ENCODE measurements at regions not wholly inside any gene's neighbourhood (a gene's known extent, or its start where the extent isn't known, plus 50 kb on each side); places are given as distances from the start of the nearest gene placed in this dataset.

DNA sequence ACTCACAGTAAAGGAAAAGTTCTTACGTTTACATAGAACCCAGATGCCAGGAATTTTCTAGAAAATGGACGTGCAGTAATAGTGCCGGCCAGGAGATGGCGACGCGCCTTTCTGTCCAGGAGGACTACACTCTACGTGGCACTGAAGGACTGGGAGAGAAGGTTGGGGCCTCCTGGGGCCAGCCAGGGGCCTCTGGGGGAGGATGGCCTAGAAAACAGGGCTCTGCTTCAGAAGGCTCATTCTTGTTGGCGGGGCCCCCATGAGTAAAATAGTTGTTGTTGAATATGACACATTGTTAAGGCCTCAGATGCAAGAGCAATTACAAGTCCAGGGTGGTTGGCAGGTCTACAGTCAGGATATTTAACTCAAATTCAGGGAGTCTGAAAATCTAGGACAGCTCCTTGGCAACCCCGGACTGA, 120.1 kb upstream of the MAX start (continued):
- TF ChIP-seq, protein P1, sequence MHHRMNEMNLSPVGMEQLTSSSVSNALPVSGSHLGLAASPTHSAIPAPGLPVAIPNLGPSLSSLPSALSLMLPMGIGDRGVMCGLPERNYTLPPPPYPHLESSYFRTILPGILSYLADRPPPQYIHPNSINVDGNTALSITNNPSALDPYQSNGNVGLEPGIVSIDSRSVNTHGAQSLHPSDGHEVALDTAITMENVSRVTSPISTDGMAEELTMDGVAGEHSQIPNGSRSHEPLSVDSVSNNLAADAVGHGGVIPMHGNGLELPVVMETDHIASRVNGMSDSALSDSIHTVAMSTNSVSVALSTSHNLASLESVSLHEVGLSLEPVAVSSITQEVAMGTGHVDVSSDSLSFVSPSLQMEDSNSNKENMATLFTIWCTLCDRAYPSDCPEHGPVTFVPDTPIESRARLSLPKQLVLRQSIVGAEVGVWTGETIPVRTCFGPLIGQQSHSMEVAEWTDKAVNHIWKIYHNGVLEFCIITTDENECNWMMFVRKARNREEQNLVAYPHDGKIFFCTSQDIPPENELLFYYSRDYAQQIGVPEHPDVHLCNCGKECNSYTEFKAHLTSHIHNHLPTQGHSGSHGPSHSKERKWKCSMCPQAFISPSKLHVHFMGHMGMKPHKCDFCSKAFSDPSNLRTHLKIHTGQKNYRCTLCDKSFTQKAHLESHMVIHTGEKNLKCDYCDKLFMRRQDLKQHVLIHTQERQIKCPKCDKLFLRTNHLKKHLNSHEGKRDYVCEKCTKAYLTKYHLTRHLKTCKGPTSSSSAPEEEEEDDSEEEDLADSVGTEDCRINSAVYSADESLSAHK (CRISPR knock-in tag; IDR thresholded peaks at IDR 0.05; ENCODE audit: borderline replicate concordance) = peak; percentile 40; the same call in 1 of the 2 replicates
- TF ChIP-seq TBX2 (CRISPR knock-in tag; IDR thresholded peaks at IDR 0.05; ENCODE audit: borderline replicate concordance) (0 out of 2 replicates have a peak, but pooled peaks have one; percentile 19), TP53 (CRISPR knock-in tag; conservative IDR thresholded peaks at IDR 0.05) (0 out of 2 replicates have a peak, but pooled peaks have one; percentile 25), ZFY (CRISPR knock-in tag; IDR thresholded peaks at IDR 0.05) (0 out of 2 replicates have a peak, but pooled peaks have one; percentile 29), MXD4 (CRISPR knock-in tag; IDR thresholded peaks at IDR 0.05) (0 out of 2 replicates have a peak, but pooled peaks have one; percentile 42), HOXA3 (CRISPR knock-in tag; IDR thresholded peaks at IDR 0.05) (0 out of 2 replicates have a peak, but pooled peaks have one; percentile 38), SMC3 (IDR thresholded peaks at IDR 0.05; ENCODE audit: low read length) (peak; percentile 88), CBX5 (CRISPR knock-in tag; IDR thresholded peaks at IDR 0.05; ENCODE audit: borderline replicate concordance) (no peak), TEAD2 (CRISPR knock-in tag; IDR thresholded peaks at IDR 0.05) (no peak), ZNF644 (CRISPR knock-in tag; IDR thresholded peaks at IDR 0.05; ENCODE audit: low read depth) (peak; percentile 31; the same call in 1 of the 2 replicates), RAD21 (CRISPR knock-in tag; IDR thresholded peaks at IDR 0.05) (peak; percentile 81), ISL2 (CRISPR knock-in tag; IDR thresholded peaks at IDR 0.05) (peak; percentile 41; the same call in 1 of the 2 replicates), ZNF780A (CRISPR knock-in tag; IDR thresholded peaks at IDR 0.05) (0 out of 2 replicates have a peak, but pooled peaks have one; percentile 56), KAT8 (CRISPR knock-in tag; IDR thresholded peaks at IDR 0.05) (peak; percentile 42; the same call in 1 of the 2 replicates), SOX13 (IDR thresholded peaks at IDR 0.05) (no peak), SOX13 (CRISPR knock-in tag; conservative IDR thresholded peaks at IDR 0.05 in 1 of 2, IDR thresholded peaks at IDR 0.05 in 1 of 2) (peak in 1 of 2 experiments; percentile 27; a peak in 1 of 4 replicates), TEAD3 (CRISPR knock-in tag; optimal IDR thresholded peaks at IDR 0.05; ENCODE audit: borderline replicate concordance) (peak; percentile 47), ZNF263 (CRISPR knock-in tag; IDR thresholded peaks at IDR 0.05) (peak; percentile 54)
- TF ChIP-seq, protein P2, sequence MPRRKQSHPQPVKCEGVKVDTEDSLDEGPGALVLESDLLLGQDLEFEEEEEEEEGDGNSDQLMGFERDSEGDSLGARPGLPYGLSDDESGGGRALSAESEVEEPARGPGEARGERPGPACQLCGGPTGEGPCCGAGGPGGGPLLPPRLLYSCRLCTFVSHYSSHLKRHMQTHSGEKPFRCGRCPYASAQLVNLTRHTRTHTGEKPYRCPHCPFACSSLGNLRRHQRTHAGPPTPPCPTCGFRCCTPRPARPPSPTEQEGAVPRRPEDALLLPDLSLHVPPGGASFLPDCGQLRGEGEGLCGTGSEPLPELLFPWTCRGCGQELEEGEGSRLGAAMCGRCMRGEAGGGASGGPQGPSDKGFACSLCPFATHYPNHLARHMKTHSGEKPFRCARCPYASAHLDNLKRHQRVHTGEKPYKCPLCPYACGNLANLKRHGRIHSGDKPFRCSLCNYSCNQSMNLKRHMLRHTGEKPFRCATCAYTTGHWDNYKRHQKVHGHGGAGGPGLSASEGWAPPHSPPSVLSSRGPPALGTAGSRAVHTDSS (CRISPR knock-in tag; conservative IDR thresholded peaks at IDR 0.05) = 0 out of 2 replicates have a peak, but pooled peaks have one; percentile 27
- TF ChIP-seq, protein P3, sequence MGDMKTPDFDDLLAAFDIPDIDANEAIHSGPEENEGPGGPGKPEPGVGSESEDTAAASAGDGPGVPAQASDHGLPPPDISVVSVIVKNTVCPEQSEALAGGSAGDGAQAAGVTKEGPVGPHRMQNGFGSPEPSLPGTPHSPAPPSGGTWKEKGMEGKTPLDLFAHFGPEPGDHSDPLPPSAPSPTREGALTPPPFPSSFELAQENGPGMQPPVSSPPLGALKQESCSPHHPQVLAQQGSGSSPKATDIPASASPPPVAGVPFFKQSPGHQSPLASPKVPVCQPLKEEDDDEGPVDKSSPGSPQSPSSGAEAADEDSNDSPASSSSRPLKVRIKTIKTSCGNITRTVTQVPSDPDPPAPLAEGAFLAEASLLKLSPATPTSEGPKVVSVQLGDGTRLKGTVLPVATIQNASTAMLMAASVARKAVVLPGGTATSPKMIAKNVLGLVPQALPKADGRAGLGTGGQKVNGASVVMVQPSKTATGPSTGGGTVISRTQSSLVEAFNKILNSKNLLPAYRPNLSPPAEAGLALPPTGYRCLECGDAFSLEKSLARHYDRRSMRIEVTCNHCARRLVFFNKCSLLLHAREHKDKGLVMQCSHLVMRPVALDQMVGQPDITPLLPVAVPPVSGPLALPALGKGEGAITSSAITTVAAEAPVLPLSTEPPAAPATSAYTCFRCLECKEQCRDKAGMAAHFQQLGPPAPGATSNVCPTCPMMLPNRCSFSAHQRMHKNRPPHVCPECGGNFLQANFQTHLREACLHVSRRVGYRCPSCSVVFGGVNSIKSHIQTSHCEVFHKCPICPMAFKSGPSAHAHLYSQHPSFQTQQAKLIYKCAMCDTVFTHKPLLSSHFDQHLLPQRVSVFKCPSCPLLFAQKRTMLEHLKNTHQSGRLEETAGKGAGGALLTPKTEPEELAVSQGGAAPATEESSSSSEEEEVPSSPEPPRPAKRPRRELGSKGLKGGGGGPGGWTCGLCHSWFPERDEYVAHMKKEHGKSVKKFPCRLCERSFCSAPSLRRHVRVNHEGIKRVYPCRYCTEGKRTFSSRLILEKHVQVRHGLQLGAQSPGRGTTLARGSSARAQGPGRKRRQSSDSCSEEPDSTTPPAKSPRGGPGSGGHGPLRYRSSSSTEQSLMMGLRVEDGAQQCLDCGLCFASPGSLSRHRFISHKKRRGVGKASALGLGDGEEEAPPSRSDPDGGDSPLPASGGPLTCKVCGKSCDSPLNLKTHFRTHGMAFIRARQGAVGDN (CRISPR knock-in tag; IDR thresholded peaks at IDR 0.05) = peak; percentile 56
